Loucy (cell line): ENCODE measurements at regions not wholly inside any gene's neighbourhood (a gene's known extent, or its start where the extent isn't known, plus 50 kb on each side); places are given as distances from the start of the nearest gene placed in this dataset.

Experiments used
- H2AFZ ChIP-seq: fragments of 200-600 bp; sonication (generic); 2 replicates; pipeline ENCODE4 v1.6.0; 2016; ENCODE audit warnings: antibody characterized with exemption, mild to moderate bottlenecking, low read length, moderate library complexity
- H3F3A ChIP-seq: fragments of 200-600 bp; 2 replicates; pipeline ENCODE4 v1.6.0; 2016; ENCODE audit warnings: antibody characterized with exemption, low read depth, mild to moderate bottlenecking
- H3K27me3 ChIP-seq: fragments of 200-600 bp; sonication (generic); 2 replicates; pipeline ENCODE4 v1.6.1; 2014; ENCODE audit warnings: low read length, mild to moderate bottlenecking; ENCODE audit not compliant: insufficient read depth, poor library complexity, severe bottlenecking
- H3K36me3 ChIP-seq: fragments of 200-600 bp; sonication (generic); 2 replicates; pipeline ENCODE4 v1.6.1; 2016; ENCODE audit warnings: low read length; ENCODE audit not compliant: insufficient read depth
- H3K4me1 ChIP-seq: fragments of 200-600 bp; sonication (generic); 2 replicates; pipeline ENCODE4 v1.5.1; 2014; ENCODE audit warnings: low read length, mild to moderate bottlenecking; ENCODE audit not compliant: insufficient read depth, poor library complexity, severe bottlenecking
- H3K4me2 ChIP-seq: fragments of 200-600 bp; sonication (generic); 2 replicates; pipeline ENCODE4 v1.6.0; 2014; ENCODE audit warnings: antibody characterized with exemption, low read length, low read depth, mild to moderate bottlenecking; ENCODE audit not compliant: poor library complexity, severe bottlenecking
- H3K4me3 ChIP-seq: fragments of 200-600 bp; sonication (generic); 2 replicates; pipeline ENCODE4 v1.5.1; 2014; ENCODE audit warnings: low read length, mild to moderate bottlenecking, mixed read lengths; ENCODE audit not compliant: poor library complexity, severe bottlenecking
- H3K79me2 ChIP-seq: fragments of 200-600 bp; sonication (generic); 2 replicates; pipeline ENCODE4 v1.6.1; 2014; ENCODE audit warnings: low read length; ENCODE audit not compliant: insufficient read depth
- H3K9ac ChIP-seq: fragments of 200-600 bp; sonication (generic); 2 replicates; pipeline ENCODE4 v1.6.0; 2014; ENCODE audit warnings: mild to moderate bottlenecking, low read depth, low read length, moderate library complexity; ENCODE audit not compliant: poor library complexity, severe bottlenecking
- H3K9me2 ChIP-seq: fragments of 200-600 bp; sonication (generic); replicated peaks from 2 replicates; pipeline ENCODE4 v1.6.1; 2016; ENCODE audit warnings: low read depth, low read length, mixed read lengths
- H3K9me3 ChIP-seq: fragments of 200-600 bp; sonication (generic); 2 replicates; pipeline ENCODE4 v1.6.1; 2014; ENCODE audit warnings: mild to moderate bottlenecking, antibody characterized with exemption, low read length, low read depth; ENCODE audit not compliant: insufficient read depth
- H4K20me1 ChIP-seq: fragments of 200-600 bp; sonication (generic); 2 replicates; pipeline ENCODE4 v1.6.0; 2014; ENCODE audit warnings: antibody characterized with exemption, low read length, mild to moderate bottlenecking; ENCODE audit not compliant: insufficient read depth, poor library complexity, severe bottlenecking
- EZH2phosphoT487 ChIP-seq: fragments of 200-600 bp; IDR thresholded peaks from 2 replicates; pipeline ENCODE4 v1.6.1; 2018; ENCODE audit warnings: antibody characterized with exemption, mild to moderate bottlenecking, moderate library complexity, borderline replicate concordance
- TF ChIP-seq, protein P1 (sequence below): fragments of 200-600 bp; sonication (generic); conservative IDR thresholded peaks from 2 replicates; pipeline ENCODE4 v1.5.1; 2014; ENCODE audit warnings: mild to moderate bottlenecking, antibody characterized with exemption, low read length

DNA sequence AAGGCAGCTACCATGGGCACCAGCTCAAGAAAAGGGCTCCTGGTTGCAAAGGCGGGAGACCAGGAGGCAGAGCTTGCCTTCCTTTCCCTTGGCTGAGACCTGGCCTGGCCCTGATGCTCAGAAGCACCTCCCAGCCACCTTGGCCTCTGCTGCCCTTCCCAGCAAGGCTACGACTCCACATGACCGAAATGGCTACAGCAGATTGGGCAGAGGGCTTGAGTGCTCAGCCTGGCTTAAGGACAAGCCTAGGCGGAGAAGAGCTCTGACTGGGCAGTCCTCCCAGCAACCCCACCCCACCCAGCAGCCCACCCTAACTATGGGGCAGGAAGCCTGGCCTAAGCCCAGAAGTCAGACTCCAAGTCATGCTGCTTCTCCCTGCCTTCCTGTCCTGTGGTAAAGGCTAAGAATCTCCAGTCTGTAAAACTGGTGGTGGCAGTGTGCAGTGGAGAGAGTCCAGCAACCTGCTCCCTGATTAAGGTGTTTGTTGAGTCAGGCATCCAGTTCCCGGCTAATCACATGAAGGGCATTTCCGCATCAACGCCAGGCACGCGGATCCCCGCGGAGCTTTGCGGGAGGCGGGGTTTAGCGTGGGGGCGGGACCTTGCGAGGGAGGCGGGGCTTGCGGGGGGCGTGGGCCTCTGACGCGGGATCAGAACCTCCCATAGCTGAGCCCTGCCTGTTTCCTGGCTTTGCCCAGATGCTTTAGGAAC lies 256.0 kb downstream of the BCL11A start:
- TF ChIP-seq, protein P1, sequence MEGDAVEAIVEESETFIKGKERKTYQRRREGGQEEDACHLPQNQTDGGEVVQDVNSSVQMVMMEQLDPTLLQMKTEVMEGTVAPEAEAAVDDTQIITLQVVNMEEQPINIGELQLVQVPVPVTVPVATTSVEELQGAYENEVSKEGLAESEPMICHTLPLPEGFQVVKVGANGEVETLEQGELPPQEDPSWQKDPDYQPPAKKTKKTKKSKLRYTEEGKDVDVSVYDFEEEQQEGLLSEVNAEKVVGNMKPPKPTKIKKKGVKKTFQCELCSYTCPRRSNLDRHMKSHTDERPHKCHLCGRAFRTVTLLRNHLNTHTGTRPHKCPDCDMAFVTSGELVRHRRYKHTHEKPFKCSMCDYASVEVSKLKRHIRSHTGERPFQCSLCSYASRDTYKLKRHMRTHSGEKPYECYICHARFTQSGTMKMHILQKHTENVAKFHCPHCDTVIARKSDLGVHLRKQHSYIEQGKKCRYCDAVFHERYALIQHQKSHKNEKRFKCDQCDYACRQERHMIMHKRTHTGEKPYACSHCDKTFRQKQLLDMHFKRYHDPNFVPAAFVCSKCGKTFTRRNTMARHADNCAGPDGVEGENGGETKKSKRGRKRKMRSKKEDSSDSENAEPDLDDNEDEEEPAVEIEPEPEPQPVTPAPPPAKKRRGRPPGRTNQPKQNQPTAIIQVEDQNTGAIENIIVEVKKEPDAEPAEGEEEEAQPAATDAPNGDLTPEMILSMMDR, result no peak
- TF ChIP-seq EZH2phosphoT487, result no peak
- H3F3A ChIP-seq, result no peaks in the 10 kb centered on the region
- H3K9me2 ChIP-seq, result no peaks in the 10 kb centered on the region
- no peak overlapping the region for H2AFZ ChIP-seq
- no peak overlapping the region for H3K4me2 ChIP-seq
- no peaks in the 10 kb centered on the region for H3K4me1 ChIP-seq
- no peak overlapping the region for H3K4me3 ChIP-seq
- peaks cover 2% of the 10 kb centered on the region; the same call in 1 of the 2 replicates for H3K9me3 ChIP-seq
- no peak overlapping the region for H3K9ac ChIP-seq
- H4K20me1 ChIP-seq, result no peaks in the 10 kb centered on the region
- no peaks in the 10 kb centered on the region for H3K79me2 ChIP-seq
- no peaks in the 10 kb centered on the region for H3K36me3 ChIP-seq
- H3K27me3 ChIP-seq, result no peaks in the 10 kb centered on the region

DNA sequence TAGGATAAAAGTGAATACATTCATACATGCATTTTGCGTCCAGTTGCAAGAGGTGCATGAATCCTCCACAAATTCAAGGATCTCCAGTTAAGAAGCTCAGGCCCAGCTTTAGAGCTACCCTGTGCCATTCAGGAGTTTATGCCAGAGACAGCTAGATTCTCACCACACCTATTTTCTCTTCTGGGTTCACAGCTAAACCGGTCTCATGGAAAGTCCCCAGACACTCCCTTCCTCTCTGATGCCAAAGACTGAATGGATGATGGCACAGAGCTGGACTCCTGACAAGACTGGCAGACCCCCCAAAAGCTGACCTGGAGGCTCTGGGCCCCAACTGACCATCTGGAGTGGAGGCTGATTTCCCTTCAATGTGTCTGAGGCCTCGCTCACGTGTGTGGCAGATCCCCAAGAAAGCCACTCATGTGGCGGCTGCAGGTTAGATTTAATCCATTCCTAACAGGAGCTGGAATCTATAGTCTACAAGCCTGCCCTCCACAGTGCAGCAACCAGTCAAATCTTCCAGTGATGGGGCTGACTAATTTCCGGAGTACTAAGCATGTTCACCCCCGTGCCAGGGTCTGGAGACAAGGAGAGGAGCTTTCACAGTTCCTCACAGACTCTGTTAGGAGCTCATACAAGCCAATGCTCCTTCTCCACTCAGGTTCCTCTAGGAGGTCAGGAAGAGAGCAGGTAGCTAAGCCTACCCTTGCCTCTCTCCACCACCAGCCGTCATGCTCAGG lies 257.1 kb downstream of the BCL11A start:
- H3K4me3 ChIP-seq, result no peak overlapping the region
- H3K9me3 ChIP-seq, result peaks cover 2% of the 10 kb centered on the region; the same call in 1 of the 2 replicates
- H3K79me2 ChIP-seq, result no peaks in the 10 kb centered on the region
- no peak overlapping the region for H3K9ac ChIP-seq
- no peaks in the 10 kb centered on the region for H3K9me2 ChIP-seq
- H3K36me3 ChIP-seq, result no peaks in the 10 kb centered on the region
- no peak overlapping the region for H2AFZ ChIP-seq
- H4K20me1 ChIP-seq, result no peaks in the 10 kb centered on the region
- no peaks in the 10 kb centered on the region for H3F3A ChIP-seq
- H3K27me3 ChIP-seq, result no peaks in the 10 kb centered on the region
- no peak for TF ChIP-seq EZH2phosphoT487
- TF ChIP-seq, protein P1, result no peak
- H3K4me2 ChIP-seq, result no peak overlapping the region
- H3K4me1 ChIP-seq, result no peaks in the 10 kb centered on the region

DNA sequence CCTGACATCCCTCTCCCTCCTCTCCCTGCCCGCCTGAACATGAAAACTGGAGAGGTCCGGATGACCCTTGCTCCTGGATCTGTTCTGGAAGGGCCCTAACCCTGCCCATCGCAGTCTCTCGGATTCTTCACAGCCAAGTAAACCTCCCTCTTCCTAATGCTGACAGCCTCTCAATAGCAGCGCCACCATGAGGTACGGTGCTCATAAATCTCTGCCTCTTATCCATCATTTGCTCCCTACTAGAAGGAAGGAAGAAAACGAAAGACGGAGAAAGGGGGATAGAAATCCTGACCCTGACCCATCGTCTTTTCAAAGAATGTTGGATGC lies 257.9 kb downstream of the BCL11A start:
- no peak overlapping the region for H3K9ac ChIP-seq
- no peaks in the 10 kb centered on the region for H4K20me1 ChIP-seq
- peaks cover 2% of the 10 kb centered on the region; the same call in 1 of the 2 replicates for H3K9me3 ChIP-seq
- no peak overlapping the region for H3K4me2 ChIP-seq
- H2AFZ ChIP-seq, result no peak overlapping the region
- H3K4me1 ChIP-seq, result no peaks in the 10 kb centered on the region
- H3K79me2 ChIP-seq, result no peaks in the 10 kb centered on the region
- H3F3A ChIP-seq, result no peaks in the 10 kb centered on the region
- H3K36me3 ChIP-seq, result no peaks in the 10 kb centered on the region
- H3K27me3 ChIP-seq, result no peaks in the 10 kb centered on the region
- no peak for TF ChIP-seq EZH2phosphoT487
- no peaks in the 10 kb centered on the region for H3K9me2 ChIP-seq
- H3K4me3 ChIP-seq, result no peak overlapping the region
